T-helper 22 cell (primary cell): ENCODE measurements at regions not wholly inside any gene's neighbourhood (a gene's known extent, or its start where the extent isn't known, plus 50 kb on each side); places are given as distances from the start of the nearest gene placed in this dataset.
"Not testable (repeated sequence)": the region's sequence is repeated elsewhere in the genome, so short reads cannot be mapped to it uniquely, and the experiment has no call there.

ENCODE experiments used
- DNase-seq: peaks from one replicate; pipeline ENCODE4 v3.0.0-alpha.2; 2020; ENCODE audit warnings: low read depth

- DNase-seq, result no peak
Measured at GRCh38 chr2:375956-376307, 88.0 kb upstream of the ALKAL2 start.

- DNase-seq, result no peak
Measured at GRCh38 chr2:375270-375955, 87.5 kb upstream of the ALKAL2 start.

- no peak for DNase-seq
Measured at GRCh38 chr2:368386-368785, 80.5 kb upstream of the ALKAL2 start.

GRCh38 chr2:367246-367645 lies 79.4 kb upstream of the ALKAL2 start:
- no peak for DNase-seq

GRCh38 chr2:366706-367105 lies 78.8 kb upstream of the ALKAL2 start:
- no peak for DNase-seq

GRCh38 chr2:365367-366275 lies 77.7 kb upstream of the ALKAL2 start:
- DNase-seq, result no peak

GRCh38 chr2:363824-364470 lies 76.1 kb upstream of the ALKAL2 start:
- DNase-seq, result no peak

GRCh38 chr2:362924-363323 lies 75.0 kb upstream of the ALKAL2 start:
- no peak for DNase-seq

GRCh38 chr2:360124-360523 lies 72.2 kb upstream of the ALKAL2 start:
- no peak for DNase-seq

- no peak for DNase-seq
Measured at GRCh38 chr2:359047-359446, 71.2 kb upstream of the ALKAL2 start.

GRCh38 chr2:357811-358210 lies 69.9 kb upstream of the ALKAL2 start:
- no peak for DNase-seq

- DNase-seq, result not testable (repeated sequence)
Measured at GRCh38 chr2:356304-356703, 68.4 kb upstream of the ALKAL2 start.

GRCh38 chr2:355773-356172 lies 67.9 kb upstream of the ALKAL2 start:
- DNase-seq, result no peak

- no peak for DNase-seq
Measured at GRCh38 chr2:352696-353095, 64.8 kb upstream of the ALKAL2 start.

GRCh38 chr2:349390-349789 lies 61.5 kb upstream of the ALKAL2 start:
- DNase-seq, result no peak

- no peak for DNase-seq
Measured at GRCh38 chr2:348361-348916, 60.5 kb upstream of the ALKAL2 start.

GRCh38 chr2:344811-345210 lies 56.9 kb upstream of the ALKAL2 start:
- no peak for DNase-seq

- no peak for DNase-seq
Measured at GRCh38 chr2:343355-343754, 55.5 kb upstream of the ALKAL2 start.

- DNase-seq, result no peak
Measured at GRCh38 chr2:341912-342311, 54.0 kb upstream of the ALKAL2 start.

GRCh38 chr2:341017-341542 lies 53.2 kb upstream of the ALKAL2 start:
- DNase-seq, result no peak
